GM18519 (cell line): ENCODE measurements at regions not wholly inside any gene's neighbourhood (a gene's known extent, or its start where the extent isn't known, plus 50 kb on each side); places are given as distances from the start of the nearest gene placed in this dataset.
"Not testable (repeated sequence)": the region's sequence is repeated elsewhere in the genome, so short reads cannot be mapped to it uniquely, and the experiment has no call there.

Experiments
- ATAC-seq: cut with Tn5 transposase; IDR thresholded peaks from one replicate; pipeline ENCODE4 v1.9.1; 2021; ENCODE audit warnings: mild to moderate bottlenecking, moderate library complexity; ENCODE audit not compliant: unreplicated experiment, low FRiP score

DNA sequence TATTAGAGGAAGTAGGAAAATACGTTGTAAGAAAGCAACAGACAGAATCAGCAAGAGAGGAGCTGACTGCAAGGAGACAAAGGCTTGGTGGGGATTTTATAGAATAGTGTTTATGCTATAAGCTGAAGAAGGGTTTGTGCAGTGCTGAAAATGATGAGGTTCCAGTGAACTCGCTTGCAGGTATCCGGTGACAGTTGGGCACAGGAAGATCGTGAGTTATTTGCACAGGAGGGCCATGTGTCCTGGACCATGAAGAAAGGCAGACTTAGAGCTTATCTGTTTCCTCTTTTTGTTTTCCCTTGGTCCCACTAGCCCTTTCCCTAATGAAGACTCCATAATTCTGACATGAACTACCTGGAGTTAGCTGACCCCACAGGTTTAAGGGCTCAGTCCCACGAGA is 61.4 kb downstream of the NXNL2 start:
- no peak for ATAC-seq

DNA sequence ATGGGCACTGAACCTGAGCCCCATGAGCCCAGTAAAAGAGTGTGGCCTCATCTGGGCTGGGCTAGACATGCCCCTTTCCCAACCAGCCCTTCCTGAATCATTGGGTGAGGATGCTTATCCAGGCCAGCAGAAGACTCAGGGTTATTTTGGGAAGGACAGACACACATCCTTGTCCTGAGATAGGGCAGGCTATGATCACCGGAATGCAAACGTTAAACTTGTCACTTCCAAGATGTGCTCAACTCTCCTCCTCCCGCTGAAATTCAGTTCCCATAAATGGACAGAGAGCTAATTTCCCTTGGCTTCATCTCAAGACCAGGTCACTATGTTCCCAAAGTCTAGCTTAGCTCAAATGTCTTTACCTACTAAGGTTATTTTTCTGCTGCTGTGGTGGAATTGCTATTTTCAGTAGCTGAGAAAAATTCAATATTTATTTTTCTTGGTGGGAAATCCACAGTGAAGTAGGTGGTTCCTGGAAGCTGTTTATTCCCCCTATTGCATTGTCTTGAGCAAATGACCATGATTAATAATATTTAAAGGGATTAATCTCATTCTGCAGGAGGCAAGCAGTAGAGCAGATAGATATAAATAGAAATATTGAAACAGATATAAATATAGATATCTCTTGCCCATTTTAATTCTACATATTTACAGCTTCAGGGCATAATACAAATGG is 70.0 kb downstream of the NXNL2 start:
- no peak for ATAC-seq

DNA sequence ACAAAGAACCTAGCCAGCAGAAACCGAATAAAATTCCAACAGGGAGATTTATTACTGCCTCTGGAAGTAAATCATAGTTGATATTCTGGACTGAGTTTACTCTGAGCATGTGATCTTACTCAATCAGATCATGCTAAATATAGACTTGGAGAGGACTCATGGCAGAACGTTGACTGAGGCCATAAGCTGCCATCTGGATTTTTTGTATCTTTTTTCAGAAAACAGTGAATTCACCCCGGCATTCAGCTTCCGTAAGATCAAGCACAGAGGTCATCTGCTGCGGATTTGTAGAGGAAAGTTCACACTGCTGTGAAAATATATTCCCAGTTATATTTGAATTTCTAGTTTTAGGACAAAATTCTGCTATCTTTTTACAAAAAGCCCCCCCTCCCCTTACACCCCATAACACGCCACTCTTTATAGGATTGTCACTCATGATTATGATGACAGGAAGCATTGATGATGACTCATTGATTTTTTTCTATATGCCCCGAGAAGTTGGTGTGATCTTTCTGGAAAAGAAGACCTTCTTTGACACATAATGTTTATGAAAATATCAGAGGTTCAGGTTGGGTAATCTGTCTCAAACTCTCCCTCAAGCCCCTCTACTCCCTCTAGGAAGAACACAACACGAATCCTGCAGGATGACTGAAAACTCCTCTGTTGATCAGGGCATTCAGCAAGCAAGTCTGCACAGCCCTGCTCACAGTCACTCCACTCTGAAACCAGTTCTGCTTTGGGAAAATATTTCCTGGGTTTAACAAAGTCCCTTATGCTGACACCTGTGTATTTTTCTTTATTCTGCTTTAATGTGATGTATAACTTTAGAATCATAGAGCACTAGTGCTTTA is 70.8 kb downstream of the NXNL2 start:
- no peak for ATAC-seq

DNA sequence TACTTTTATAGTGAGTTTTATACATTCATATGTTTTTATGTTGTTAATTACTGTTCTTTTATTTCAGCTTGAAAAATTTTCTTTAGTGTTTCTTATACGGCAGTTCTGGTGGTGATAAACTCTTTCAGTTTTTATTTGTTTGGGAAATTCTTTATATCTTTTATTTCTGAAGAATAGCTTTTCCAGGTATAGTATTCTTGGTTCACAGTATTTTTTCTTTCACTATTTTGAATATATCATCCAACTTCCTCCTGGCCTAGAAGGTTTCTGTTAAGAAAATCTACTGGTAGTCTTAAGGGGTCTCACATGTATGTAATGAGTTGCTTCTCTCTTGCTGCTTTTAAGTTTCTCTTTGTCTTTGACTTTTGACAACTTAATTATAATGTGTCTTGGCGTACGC is 79.4 kb downstream of the NXNL2 start:
- no peak for ATAC-seq

DNA sequence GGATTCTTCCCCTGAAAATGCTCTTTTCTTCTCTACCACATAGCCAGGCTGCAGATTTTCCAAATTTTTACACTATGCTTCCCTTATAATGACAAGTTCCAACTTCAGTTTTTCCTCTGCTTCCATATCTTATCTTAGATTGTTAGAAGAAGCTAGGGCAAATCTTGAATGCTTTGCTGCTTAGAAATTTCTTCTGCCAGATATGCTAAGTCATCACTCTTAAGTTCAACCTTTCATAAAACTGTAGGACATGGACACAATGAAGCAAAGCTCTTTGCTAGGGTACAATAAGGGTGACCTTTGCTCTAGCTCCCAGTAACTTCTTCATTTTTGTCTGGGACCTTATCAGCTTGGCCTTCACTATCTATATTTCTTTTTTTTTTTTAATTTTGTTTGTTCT is 88.7 kb downstream of the NXNL2 start:
- ATAC-seq: no peak

DNA sequence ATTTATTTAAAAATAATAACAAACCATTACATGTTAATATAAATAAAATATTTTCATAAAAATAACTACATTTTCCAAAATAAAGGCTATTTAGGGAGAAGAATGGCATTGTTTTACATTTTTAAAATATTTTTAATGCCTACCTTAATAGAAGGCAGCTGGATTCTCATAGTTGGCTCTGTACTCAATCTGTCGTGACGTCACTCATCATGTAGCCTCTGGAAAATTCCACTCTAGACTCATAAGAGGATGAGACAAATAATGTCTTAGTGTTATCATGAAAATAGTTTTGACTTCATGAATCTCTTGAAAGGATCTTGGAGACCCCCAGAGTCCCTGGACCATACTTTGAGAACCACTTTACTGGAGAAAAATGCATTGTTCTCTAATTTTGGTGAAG is 93.1 kb downstream of the NXNL2 start:
- no peak for ATAC-seq

DNA sequence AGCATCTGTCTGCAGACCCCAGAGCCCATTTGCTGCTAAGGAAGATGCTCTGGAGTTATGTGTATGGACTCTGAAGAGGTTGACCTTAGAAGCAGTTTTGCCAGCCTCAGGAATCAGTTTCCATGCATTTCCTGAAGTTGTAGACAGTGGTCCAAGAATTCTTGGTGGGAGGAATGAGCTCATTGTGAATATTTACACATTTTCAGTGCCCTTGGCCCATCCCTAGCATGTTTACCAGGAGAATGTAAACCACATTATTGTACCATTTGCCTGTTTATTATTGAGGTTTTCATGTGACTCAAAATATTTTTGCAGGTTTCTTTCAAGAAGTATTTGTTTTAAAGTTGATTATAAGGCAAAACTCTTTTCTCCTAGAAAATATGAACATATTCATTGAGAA is 93.8 kb downstream of the NXNL2 start:
- no peak for ATAC-seq

DNA sequence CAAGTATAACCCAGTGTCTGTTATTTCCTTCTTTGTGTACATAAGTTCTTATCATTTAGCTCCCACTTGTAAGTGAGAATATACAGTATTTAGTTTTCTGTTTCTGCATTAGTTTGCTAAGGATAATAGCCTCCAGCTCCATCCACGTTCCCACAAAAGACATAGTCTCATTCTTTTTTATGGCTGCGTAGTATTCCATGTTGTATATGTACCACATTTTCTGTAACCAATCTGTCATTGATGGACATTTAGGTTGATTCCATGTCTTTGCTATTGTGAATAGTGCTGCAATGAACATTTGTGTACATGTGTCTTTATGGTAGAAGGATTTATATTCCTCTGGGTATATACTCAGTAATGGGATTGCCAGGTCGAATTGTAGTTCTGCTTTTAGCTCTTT is 95.6 kb downstream of the NXNL2 start:
- not testable (repeated sequence) for ATAC-seq

DNA sequence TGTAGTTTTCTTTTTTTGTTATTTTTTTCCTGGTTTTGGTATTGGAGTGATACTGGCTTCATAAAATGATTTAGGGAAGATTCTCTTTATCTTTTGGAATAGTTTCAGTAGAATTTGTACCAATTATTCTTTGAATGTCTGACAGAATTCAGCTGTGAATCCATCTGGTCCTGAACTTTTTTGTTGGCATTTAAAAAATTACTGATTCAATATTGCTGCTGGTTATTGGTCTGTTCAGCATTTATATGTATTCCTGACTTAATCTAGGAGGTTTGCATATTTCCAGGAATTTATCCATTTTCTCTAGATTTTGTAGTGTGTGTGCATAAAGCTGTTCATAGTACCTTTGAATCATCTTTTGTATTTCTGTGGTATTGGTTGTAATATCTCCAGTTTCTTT is 100.2 kb downstream of the NXNL2 start:
- ATAC-seq: no peak

DNA sequence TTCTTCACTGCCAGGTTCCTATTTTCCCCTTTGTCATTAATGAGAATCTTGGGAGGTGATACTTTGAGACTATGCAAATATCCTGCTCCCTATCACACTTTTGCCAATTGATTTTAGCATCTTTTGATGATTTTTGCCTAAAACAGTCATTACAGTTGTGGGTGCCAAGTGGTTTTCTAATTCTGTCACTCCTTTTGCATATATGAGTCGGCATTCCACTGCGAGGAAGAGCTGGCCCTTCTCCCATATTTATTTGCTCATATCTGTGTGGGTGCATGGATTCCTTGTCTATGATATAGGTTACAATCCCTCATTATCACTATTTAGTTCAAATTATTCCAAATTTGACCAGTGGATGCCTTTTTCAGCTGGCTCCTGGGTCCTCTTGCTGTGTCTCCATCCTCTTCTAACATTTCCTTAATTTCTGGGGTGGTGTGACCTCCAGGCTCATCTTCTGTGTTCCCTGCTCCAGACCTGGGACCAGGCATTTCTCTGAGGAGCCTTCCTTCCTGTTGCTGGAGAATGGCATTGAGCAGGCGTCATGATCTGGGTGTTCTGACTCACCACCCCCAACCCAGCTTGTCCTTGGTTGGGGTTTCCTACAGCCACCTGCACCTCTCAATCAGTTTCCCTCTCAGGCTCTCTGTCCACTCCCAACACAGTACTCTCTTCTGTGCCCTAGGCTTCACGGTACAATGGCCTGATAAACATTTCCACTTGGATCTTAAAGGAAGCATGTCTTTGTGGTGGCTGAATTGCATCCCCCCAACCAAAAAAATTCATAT is 106.7 kb downstream of the NXNL2 start:
- ATAC-seq: no peak

DNA sequence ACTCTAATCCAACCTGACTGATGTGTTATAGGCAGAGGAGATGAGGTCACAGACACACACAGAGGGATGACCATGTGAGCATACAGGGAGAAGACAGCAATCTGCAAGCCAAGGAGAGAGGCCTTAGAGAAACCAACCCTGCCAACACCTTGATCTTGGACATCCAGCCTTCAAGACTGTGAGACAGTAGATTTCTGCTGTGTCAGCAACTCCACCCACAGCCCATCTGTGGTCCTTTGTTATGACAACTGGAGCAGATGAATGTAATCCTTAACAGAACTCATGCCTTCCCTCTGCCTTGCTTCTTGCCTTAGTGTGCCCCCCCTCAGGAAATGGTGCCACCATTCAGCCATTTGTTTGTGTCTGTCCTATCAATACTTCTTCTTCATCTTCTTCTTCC is 107.4 kb downstream of the NXNL2 start:
- ATAC-seq: no peak

DNA sequence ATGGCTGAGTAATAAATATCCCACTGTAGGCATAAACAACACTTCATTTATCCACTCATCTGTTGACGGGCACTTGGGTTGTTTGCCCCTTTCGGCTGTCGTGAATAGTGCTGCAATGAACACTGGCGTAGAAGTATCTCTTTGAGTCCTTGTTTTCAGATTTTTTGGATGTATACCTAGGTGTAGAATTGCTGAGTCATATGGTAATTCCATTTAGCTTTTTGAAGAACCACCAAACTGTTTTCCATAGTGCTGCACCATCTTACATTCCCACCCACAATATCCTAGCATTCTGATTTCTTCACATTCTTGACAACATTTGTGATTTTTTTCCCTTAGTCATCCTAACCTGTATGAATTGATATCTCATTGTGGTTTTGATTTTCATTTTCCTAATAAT is 109.0 kb downstream of the NXNL2 start:
- ATAC-seq: no peak

DNA sequence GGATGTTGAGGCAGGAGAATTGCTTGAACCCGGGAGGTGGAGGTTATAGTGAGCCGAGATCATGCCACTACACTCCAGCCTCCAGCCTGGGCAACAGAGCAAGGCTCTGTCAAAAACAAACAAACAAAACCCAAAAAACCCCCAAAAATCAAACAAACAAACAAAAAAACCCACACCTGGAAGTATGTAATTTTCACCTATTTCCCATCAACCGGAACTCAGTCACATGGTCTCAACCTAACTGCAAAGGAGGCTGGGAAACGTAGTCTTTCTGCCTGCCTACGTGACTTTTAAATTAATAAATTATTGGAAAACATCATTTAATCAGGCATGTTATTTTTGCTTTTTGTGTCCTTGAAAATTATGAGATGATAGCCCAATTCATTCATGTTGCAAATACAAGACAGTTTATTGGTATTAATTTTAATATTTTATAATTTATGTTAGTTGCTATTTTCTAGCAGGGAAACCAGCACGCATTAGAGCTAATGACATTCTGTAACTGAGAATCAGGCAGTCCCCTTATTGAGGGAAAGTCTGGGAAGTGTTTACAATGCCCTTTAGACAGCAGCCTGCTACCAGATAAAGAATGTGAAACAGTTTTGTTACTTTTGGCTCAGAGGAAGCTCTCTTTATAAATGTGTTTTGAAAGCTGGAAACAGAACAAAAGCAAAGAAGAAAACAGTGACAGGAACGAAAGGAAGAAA is 110.3 kb downstream of the NXNL2 start:
- no peak for ATAC-seq

DNA sequence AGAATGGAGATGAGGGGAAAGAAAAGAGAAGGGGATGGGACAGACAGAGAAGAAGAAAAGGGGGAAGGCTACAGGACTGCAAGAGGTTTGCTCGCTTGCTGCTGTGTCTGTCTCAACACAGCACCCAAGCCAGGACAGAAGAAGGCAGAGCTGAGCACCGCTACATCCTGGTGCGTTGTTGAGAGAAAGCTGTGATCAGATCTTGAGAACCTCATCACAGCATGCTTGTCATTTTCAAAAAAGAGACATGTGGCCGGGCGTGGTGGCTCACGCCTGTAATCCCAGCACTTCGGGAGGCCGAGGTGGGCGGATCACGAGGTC is 110.9 kb downstream of the NXNL2 start:
- ATAC-seq: no peak

DNA sequence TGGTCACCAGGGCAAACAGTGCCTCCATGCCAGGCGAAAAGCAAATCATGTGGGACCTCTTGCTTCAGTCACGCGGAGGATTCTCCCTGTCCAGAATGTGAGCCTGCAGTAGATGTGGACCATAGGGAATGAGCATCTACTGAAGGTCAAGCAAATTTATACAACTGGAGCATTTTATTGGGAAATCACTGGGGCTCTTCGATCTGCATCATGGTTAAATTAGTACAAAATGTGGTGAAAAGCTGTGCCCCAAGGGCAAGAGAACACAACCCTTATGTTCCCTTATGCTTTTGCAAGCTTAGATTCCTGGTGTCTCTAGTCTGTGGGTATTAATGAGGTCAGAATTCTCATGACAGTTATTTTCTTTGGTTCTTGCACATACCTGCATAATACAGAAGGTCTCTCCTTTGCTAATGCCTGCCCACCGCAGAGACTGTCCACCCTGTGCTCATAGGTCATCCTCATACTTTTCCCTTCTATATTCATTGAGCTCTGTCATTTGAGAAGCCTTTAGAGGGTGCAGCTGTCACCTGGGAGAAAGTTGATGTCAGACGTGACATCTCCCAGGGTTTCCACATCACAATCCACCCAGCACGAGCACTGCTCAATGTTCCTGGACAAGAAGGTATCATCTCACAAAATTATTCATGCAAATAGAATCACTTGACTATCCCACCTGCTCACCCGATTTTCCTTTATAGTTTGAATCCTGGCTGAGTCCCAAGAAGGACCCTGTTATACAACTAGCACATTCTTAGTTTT is 111.7 kb downstream of the NXNL2 start:
- no peak for ATAC-seq

DNA sequence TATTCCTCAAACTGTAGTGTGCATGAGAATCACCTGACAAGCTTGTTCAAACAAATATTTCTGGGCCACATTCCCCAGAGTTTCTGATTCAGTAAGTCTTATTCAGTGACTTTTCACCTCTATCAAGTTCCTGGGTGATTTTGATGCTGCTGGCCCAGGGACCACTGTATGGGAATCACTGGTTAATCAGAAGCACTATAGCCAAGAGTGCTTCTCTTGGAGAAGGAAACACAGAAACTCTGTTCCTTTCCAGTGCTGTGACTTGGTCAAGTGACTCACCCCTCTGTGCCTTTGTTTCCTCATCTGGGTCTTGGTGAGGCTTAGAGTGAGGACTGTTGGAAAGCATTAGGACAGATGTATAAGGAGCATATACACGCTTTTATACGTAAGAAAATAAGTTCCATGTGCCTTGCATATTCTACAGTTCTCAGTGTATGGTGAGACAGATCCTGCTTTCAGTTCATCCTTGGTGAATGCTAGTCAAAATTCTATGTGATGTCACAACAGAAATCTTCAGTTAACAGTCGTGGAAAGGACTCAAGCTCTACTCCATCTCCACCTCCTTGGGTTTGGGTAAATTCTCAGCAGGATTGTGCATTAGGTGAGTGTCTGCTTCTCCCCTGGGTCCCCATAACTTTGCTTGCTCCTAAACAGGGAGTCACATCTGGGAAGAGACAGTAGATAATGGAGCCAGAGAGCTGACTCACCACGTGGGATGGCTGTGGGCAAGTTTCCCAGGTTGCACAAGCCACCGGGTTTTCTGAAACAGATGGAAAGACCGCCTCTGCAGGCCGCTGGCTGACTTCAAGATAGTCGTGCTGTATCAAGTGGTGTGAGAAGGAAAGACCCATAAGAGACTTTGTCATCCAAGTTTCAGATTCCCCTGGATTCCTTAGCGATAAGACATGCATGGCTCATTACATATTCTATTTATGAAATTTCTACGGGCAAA is 117.0 kb downstream of the NXNL2 start:
- ATAC-seq: no peak

DNA sequence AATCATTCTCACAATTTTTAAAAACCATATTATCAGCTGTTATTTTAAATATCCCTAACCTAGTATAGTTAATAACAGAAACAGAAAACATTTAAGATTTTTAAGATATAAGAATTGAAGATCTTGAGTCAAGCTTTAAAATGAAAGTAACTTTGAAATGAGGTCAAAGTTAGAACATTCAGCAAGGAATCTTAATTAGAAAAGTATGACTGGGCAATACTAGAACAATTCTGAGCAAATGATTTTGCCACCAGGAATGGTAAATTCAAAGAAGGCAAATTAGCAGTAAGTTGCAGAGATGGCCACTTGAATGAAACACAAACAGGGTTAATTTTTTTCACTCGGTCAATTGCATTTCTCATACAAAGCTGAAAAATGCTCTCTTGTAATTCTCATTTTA is 117.9 kb downstream of the NXNL2 start:
- no peak for ATAC-seq

DNA sequence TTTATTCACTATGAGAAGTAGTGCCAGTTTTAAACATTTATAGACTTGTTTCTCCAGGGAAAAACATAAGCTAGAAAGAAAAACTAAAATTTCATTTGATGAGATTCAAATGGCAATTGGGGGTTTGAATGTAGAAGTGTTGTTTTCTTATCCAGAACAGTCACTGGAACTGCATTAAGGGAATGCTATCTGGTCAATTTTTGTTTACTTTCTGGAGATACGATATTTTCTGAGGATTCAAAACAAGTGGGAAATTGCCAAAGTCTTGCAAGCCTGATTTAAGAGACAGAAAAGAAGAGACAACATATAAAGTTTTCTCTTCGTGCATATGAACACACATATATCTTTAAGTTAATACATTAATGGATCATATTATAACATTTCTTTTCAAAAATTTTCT is 118.4 kb downstream of the NXNL2 start:
- ATAC-seq: no peak

DNA sequence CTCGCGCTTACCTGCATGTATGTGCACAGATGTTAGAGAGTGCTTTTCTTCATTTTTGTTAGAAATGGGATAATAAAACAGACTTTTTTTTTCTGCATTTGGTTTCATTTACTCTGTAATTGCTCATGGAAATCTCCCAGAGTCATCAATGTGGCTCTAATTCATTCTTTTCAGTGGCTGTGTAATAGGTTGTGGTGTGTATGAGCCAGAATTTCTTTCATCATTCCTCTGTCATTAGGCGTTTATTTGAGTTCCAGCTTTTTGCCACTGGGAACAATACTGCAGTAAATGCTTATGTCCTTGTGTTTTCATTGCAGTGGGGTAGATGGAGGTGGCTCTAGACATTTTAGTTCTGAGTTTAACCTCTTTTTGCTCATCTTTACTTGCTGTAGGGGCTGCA is 118.9 kb downstream of the NXNL2 start:
- no peak for ATAC-seq
